Esophagus muscularis mucosa (tissue), 4 donors: ENCODE measurements at regions not wholly inside any gene's neighbourhood (a gene's known extent, or its start where the extent isn't known, plus 50 kb on each side); places are given as distances from the start of the nearest gene placed in this dataset.
"Not testable (repeated sequence)": the region's sequence is repeated elsewhere in the genome, so short reads cannot be mapped to it uniquely, and the experiment has no call there.

Source experiments
- DNase-seq: peaks from one replicate; pipeline ENCODE4 v3.0.0-alpha.2; 2017; ENCODE audit errors: extremely low spot score
- H3K27ac ChIP-seq, 4 donors: fragments of 200-600 bp; sonication (generic); replicated peaks in 1 of 4; 1 replicate in 3 of 4; 2 replicates in 1 of 4; pipeline ENCODE4 v1.5.1; 2016 to 2019; ENCODE audit warnings: mild to moderate bottlenecking in 1 of 4
- H3K27me3 ChIP-seq, 4 donors: fragments of 200-600 bp; sonication (generic); one replicate each; pipeline versions ENCODE4 v1.5.1 to v1.6.0; 2016 to 2019
- H3K36me3 ChIP-seq, 4 donors: fragments of 200-600 bp; sonication (generic); one replicate each; pipeline ENCODE4 v1.5.1; 2016 to 2019
- H3K4me1 ChIP-seq, 4 donors: fragments of 200-600 bp; sonication (generic); one replicate each; pipeline ENCODE4 v1.5.1; 2016 to 2019
- H3K4me3 ChIP-seq, 4 donors: fragments of 200-600 bp; sonication (generic); 1 replicate in 2 of 4; 2 replicates in 2 of 4; pipeline ENCODE4 v1.5.1; 2016 to 2019; ENCODE audit warnings: mild to moderate bottlenecking in 4 of 4, moderate library complexity in 1 of 4
- H3K9me3 ChIP-seq, 4 donors: fragments of 200-600 bp; sonication (generic); 1 replicate in 3 of 4; 2 replicates in 1 of 4; pipeline ENCODE4 v1.5.1; 2016 to 2019
- CTCF ChIP-seq, 3 experiments: fragments of 200-600 bp in 2 of 3; fragments of 450-650 bp in 1 of 3; sonication (generic) in 2 of 3; IDR thresholded peaks; one replicate each; pipeline ENCODE4 v1.5.1; 2017 to 2019; ENCODE audit warnings: antibody characterized with exemption in 3 of 3, mild to moderate bottlenecking in 2 of 3, moderate library complexity in 1 of 3
- EP300 ChIP-seq: sonication (generic); formaldehyde crosslinking; IDR thresholded peaks from one replicate; pipeline ENCODE4 v1.6.1; 2017; ENCODE audit warnings: antibody characterized with exemption
- POLR2A ChIP-seq: fragments of 450-650 bp; IDR thresholded peaks from one replicate; pipeline ENCODE4 v1.6.1; 2017; ENCODE audit warnings: antibody characterized with exemption, moderate library complexity, mild to moderate bottlenecking, low read depth
- POLR2AphosphoS5 ChIP-seq, 2 donors: sonication (generic); formaldehyde crosslinking; IDR thresholded peaks; one replicate each; pipeline ENCODE4 v1.6.1; 2017; ENCODE audit warnings: antibody characterized with exemption in 2 of 2
- WGBS: methylation state at CpG from one replicate; pipeline ENCODE4 v1.1.5; 2018; 5-methylcytosine and 5-hydroxymethylcytosine counted together
- intact Hi-C: fragments of 100-400 bp; cut with DNase I; formaldehyde crosslinking; loops from one replicate; pipeline ENCODE4 v1.15.1; 2023

- WGBS = 58% methylated on average over 7 of the region's 9 CpGs
- intact Hi-C loops = no loop called here
- Histone ChIP-seq H3K36me3 (no peaks in the 10 kb centered on the region), H3K4me3 (no peak overlapping the region), H3K4me1 (peaks cover 0 to 16% (median 9%) of the 10 kb centered on the region in 4 donors), H3K27ac (peak overlapping the region; percentile 14 to 56 (median 48)), H3K27me3 (no peaks in the 10 kb centered on the region), H3K9me3 (no peaks in the 10 kb centered on the region)
- TF ChIP-seq CTCF (IDR thresholded peaks at IDR 0.05) = no peak
- TF ChIP-seq POLR2AphosphoS5 (IDR thresholded peaks at IDR 0.05) = no peak
- TF ChIP-seq POLR2A = no peak
- no peak for TF ChIP-seq EP300
- DNase-seq = no peak
These were observed 71.7 kb upstream of the WASF3 start for GRCh38 chr13:26485786-26486185.

- DNase-seq = no peak
- 47% methylated on average over 6 of the region's 6 CpGs for WGBS
- Histone ChIP-seq H3K4me3 (no peak overlapping the region), H3K4me1 (peaks cover 0 to 16% (median 9%) of the 10 kb centered on the region in 4 donors), H3K27ac (peak overlapping the region in 2 of 4 donors; percentile 14 to 47), H3K27me3 (no peaks in the 10 kb centered on the region), H3K9me3 (no peaks in the 10 kb centered on the region), H3K36me3 (no peaks in the 10 kb centered on the region)
- TF ChIP-seq POLR2A (no peak), CTCF (IDR thresholded peaks at IDR 0.05) (no peak), POLR2AphosphoS5 (IDR thresholded peaks at IDR 0.05) (no peak), EP300 (no peak)
- intact Hi-C loops = no loop called here
These were observed 70.9 kb upstream of the WASF3 start for GRCh38 chr13:26486550-26486949.

- intact Hi-C loops = no loop called here
- TF ChIP-seq EP300 (no peak), POLR2A (no peak), POLR2AphosphoS5 (IDR thresholded peaks at IDR 0.05) (no peak), CTCF (IDR thresholded peaks at IDR 0.05) (no peak)
- Histone ChIP-seq H3K27me3 (no peaks in the 10 kb centered on the region), H3K27ac (no peak overlapping the region), H3K4me1 (peaks cover 0 to 16% (median 8%) of the 10 kb centered on the region in 4 donors), H3K9me3 (no peaks in the 10 kb centered on the region), H3K4me3 (no peak overlapping the region), H3K36me3 (no peaks in the 10 kb centered on the region)
- no CpG with 5 or more reads among the region's 11 CpGs for WGBS
- no peak for DNase-seq
These were observed 69.7 kb upstream of the WASF3 start for GRCh38 chr13:26487781-26488180.

GRCh38 chr13:26488236-26489003 is 69.1 kb upstream of the WASF3 start:
- Histone ChIP-seq H3K9me3 (no peaks in the 10 kb centered on the region), H3K27me3 (no peaks in the 10 kb centered on the region), H3K4me3 (no peak overlapping the region), H3K27ac (no peak overlapping the region), H3K36me3 (no peaks in the 10 kb centered on the region), H3K4me1 (peaks cover 0 to 16% (median 8%) of the 10 kb centered on the region in 4 donors)
- 89% methylated on average over 18 of the region's 18 CpGs for WGBS
- DNase-seq = no peak
- intact Hi-C loops = no loop called here
- TF ChIP-seq POLR2A = no peak
- TF ChIP-seq EP300 = no peak
- TF ChIP-seq POLR2AphosphoS5 (IDR thresholded peaks at IDR 0.05) = no peak
- TF ChIP-seq CTCF (IDR thresholded peaks at IDR 0.05) = no peak

GRCh38 chr13:26492301-26492700 is 65.2 kb upstream of the WASF3 start:
- peaks cover 0 to 22% (median 9%) of the 10 kb centered on the region in 4 donors for H3K4me1 ChIP-seq
- DNase-seq, H3K27ac ChIP-seq, H3K27me3 ChIP-seq, H3K36me3 ChIP-seq, H3K9me3 ChIP-seq, H3K4me3 ChIP-seq: not testable (repeated sequence)
- intact Hi-C loops = loop anchor here (10.0 kb wide), 1 partner anchor 238 kb away; the partner anchor contains the start of gene CDK8
- 91% methylated on average over 5 of the region's 5 CpGs for WGBS
